GM21360 (cell line): ENCODE measurements at regions not wholly inside any gene's neighbourhood (a gene's known extent, or its start where the extent isn't known, plus 50 kb on each side); places are given as distances from the start of the nearest gene placed in this dataset.

Experiments
- ATAC-seq: cut with Tn5 transposase; IDR thresholded peaks from one replicate; pipeline ENCODE4 v1.9.1; 2021; ENCODE audit warnings: mild to moderate bottlenecking, moderate library complexity; ENCODE audit not compliant: unreplicated experiment

DNA sequence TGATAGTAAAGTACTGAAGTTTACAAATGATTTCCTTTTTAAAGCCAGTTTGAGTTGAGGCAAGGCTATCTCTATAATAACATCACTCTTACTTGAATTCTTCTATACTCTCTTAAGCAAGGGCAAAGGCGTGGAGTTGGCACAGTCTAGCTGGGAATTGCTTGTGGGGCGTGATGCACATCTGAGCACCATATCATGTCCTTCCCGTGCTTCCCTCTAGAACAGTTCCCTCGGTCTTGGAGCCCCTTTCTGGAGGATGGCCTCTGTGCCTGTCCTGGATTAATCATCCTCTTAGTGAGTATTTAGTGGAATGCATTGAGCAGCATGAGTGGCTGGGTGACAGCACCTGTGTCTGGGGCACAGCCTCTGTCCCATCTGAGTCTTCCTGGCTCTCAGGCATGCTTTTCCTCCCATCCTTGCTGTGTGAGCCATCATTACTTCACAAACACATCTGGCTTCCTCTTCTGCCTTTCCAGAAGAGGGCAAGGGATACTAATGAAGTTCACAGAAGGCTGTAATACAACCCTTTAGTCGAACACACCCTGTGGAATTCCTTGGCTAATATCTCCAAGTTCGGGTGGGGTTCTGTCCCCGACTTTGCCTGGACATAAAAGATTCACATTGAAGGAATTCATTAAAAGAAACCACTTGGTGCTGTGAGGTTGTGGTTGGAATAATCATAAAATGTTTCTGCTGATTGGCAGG lies 188.2 kb downstream of the FNDC1 start:
- no peak for ATAC-seq

DNA sequence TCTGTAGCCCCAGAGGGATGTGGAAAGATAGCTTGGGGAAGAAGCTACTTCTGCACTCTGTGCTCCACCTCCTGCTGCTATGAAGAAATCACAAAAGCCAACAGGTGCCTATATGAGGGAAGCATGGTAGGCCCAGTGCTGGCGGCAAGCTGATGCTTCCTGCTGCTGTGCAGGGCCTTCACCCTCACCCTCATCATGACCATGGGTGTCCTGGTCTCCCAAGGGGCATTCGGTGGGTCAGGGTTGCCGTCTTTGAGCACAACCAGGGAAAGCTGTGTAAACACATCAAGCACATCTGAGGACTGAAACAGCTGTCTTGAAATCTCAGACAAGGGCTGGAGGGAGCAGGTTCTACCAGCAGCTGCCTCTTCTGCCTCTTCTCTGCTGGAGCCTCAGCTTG lies 184.0 kb downstream of the FNDC1 start:
- ATAC-seq: no peak

DNA sequence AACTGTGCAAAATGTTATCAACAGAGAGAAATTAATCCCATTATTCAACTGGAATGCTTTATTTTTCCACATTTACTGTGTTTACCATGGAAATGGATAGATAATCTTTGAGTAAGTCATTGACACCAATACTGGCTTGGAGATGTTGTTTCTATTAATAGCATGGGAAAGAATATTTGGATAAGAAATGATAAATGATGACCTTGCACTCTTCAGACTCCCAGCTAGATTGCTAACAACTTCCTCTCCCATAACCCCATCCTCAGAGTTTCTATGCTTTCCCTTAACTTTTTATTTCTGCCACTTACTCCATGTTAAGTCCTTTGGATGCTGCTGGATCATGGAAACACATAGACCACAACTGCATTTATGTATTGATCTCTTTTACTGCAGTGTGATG lies 182.5 kb downstream of the FNDC1 start:
- ATAC-seq: no peak

- ATAC-seq: no peak
Observed at GRCh38 chr6:159349915-159350314, 180.7 kb downstream of the FNDC1 start.

- no peak for ATAC-seq
Observed at GRCh38 chr6:159343709-159344108, 174.5 kb downstream of the FNDC1 start.

DNA sequence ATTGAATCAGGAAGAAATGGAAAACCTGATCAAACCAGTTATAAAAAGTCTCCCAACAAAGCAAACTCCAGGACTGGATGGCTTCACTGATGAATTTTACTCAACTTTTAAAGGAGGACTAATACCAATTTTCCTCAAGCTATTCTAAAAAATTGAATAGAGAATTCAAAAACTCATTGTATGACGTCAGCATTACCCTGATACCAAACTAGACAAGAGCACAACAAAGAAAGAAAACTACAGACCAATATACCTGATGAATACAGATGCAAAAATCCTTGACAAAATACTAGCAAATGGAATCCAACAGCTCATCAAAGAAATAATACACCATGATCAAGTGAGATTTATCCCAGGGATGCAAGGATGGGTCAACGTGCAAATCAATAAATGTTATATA lies 172.9 kb downstream of the FNDC1 start:
- no peak for ATAC-seq

DNA sequence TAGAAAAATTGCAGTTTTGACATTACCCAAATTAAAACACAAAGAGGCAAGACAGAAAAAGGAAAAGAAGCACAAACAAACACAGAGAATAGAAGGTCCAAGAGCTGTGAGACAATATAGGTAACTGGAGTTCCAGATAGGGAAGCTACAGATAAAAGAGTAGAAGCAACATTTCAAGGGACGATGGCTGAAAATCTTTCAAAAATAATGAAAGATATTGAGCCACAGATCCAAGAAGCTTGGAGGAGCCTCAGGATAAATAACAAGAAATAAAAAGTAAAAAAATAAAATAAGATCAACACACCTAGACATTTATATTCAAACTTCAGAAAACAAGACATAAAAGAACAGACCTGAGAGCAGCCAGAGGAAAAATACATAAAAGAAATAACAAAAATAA lies 164.9 kb downstream of the FNDC1 start:
- no peak for ATAC-seq

GRCh38 chr6:159331451-159331850 lies 162.3 kb downstream of the FNDC1 start:
- ATAC-seq: no peak

DNA sequence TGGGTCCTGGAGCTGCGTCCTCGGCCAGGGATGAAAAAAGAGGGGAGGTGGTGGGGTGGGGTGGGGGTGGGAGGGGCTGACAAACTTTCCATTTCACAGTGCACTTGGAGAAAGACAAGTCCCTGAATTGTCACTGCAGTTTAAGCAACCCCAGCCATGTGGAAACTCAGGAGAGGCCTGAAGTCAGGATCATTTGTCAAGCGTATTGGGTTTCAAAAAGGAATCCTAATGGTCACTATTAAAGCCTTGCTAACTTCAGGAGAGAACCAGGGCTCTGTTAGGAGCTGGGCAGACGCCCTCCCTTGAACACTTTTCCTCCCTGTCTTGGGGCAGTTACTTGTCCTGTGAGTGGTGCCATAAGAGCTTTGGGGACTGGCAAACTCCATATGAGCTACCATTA lies 159.9 kb downstream of the FNDC1 start:
- no peak for ATAC-seq

DNA sequence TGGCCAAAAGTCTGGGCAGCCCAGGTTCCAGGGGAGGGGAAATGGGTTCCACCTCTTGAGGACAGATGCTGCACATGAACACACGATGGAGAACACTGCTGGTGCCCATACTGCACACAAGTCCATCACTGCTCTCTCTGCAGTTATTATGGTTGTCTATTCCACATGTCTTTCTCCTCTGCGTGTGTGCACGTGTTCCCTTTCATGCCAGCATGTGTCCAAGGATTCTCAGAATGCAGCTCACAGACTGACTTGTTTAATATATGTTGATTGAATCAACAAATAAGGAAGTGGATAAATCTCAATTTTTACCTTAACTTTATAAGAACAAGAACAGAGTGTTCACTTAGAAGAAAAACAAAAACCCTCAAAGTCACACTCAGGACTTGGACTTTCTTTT lies 158.9 kb downstream of the FNDC1 start:
- ATAC-seq: no peak

GRCh38 chr6:159325476-159325875 lies 156.3 kb downstream of the FNDC1 start:
- ATAC-seq: no peak

DNA sequence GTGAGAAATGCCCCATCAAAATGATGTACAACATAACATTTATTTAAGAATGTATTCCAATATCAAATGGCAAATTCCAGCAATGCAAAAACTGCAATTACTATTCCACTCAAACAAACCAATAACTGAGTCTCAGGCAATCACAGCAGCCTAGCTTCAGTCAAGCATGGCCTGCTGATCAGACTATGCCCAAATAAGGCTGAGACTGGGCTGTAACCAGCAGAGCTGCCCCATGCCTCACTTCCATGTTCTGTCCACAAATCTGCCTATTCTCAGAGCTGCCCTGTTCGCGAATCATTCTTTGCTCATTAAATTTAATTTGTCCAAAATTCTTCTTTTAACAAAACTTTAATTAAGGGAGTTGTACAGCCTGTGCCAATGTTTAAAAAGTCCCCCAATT lies 155.4 kb downstream of the FNDC1 start:
- ATAC-seq: no peak
